Breast epithelium (tissue), 3 donors: ENCODE measurements at regions not wholly inside any gene's neighbourhood (a gene's known extent, or its start where the extent isn't known, plus 50 kb on each side); places are given as distances from the start of the nearest gene placed in this dataset.

Source experiments
- CTCF ChIP-seq, 3 donors: fragments of 450-650 bp; IDR thresholded peaks; one replicate each; pipeline ENCODE4 v1.5.1; 2016 to 2017; ENCODE audit warnings: antibody characterized with exemption in 3 of 3, mild to moderate bottlenecking in 3 of 3, moderate library complexity in 3 of 3
- POLR2A ChIP-seq: fragments of 450-650 bp; IDR thresholded peaks from one replicate; pipeline ENCODE4 v1.6.1; 2016; ENCODE audit warnings: antibody characterized with exemption, mild to moderate bottlenecking, moderate library complexity
- POLR2AphosphoS5 ChIP-seq, 3 donors: sonication (generic); formaldehyde crosslinking; IDR thresholded peaks; one replicate each; pipeline ENCODE4 v1.6.1; 2017; ENCODE audit warnings: antibody characterized with exemption in 3 of 3

- TF ChIP-seq POLR2A (no peak), CTCF (IDR thresholded peaks at IDR 0.05) (no peak), POLR2AphosphoS5 (IDR thresholded peaks at IDR 0.05) (no peak)
These were observed 111.2 kb upstream of the OLIG2 start for GRCh38 chr21:32914424-32915039.
